PC-9 (cell line): ENCODE measurements at regions not wholly inside any gene's neighbourhood (a gene's known extent, or its start where the extent isn't known, plus 50 kb on each side); places are given as distances from the start of the nearest gene placed in this dataset.
A peak's percentile ranks its signal among the peaks of the same experiment; 100 is the strongest.

Experiments
- BruUV-seq: library from RNA; stranded (reverse); fragments of 400-500 nt; replicated peaks from 2 replicates; lab custom pipeline; 2021; lab: Mats Ljungman, UMichigan
- CTCF ChIA-PET: fragments of 300-600 bp; sonication (Branson Sonifier 250); formaldehyde crosslinking; loops from one replicate; lab custom pipeline; 2022; ENCODE audit warnings: antibody characterized with exemption; lab: Charles Lee
- POLR2A ChIA-PET: fragments of 300-600 bp; sonication (Branson Sonifier 250); formaldehyde crosslinking; loops from one replicate; lab custom pipeline; 2022; ENCODE audit warnings: antibody characterized with exemption; ENCODE audit not compliant: unreplicated experiment; lab: Charles Lee
- DNase-seq, 2 experiments: peaks; one replicate each; pipeline versions ENCODE4 v3.0.0 to v3.0.0-alpha.2; 2015 to 2022; ENCODE audit warnings: mixed read lengths in 1 of 2
- H2AFZ ChIP-seq: fragments of 200-600 bp; sonication (generic); 2 replicates; pipeline ENCODE4 v1.8.1; 2017; ENCODE audit warnings: antibody characterized with exemption
- H3F3A ChIP-seq: fragments of 200-600 bp; sonication (generic); 2 replicates; pipeline ENCODE4 v1.8.1; 2017; ENCODE audit warnings: antibody characterized with exemption, mild to moderate bottlenecking, low read depth; ENCODE audit not compliant: insufficient read depth
- H3K27ac ChIP-seq: fragments of 200-600 bp; sonication (generic); 2 replicates; pipeline ENCODE4 v1.6.1; 2016; ENCODE audit warnings: mixed run types
- H3K27me3 ChIP-seq: fragments of 200-600 bp; sonication (generic); 2 replicates; pipeline ENCODE4 v1.6.1; 2016; ENCODE audit warnings: low read depth, mixed run types; ENCODE audit not compliant: insufficient read depth
- H3K36me3 ChIP-seq: fragments of 200-600 bp; sonication (generic); 2 replicates; pipeline ENCODE4 v1.6.1; 2016; ENCODE audit warnings: low read depth, mixed run types
- H3K4me1 ChIP-seq: fragments of 200-600 bp; sonication (generic); replicated peaks from 2 replicates; pipeline ENCODE4 v1.6.1; 2016; ENCODE audit warnings: mixed run types; ENCODE audit not compliant: insufficient read depth
- H3K4me2 ChIP-seq: fragments of 200-600 bp; sonication (generic); 2 replicates; pipeline ENCODE4 v1.6.1; 2017; ENCODE audit warnings: mixed run types
- H3K4me3 ChIP-seq: fragments of 200-600 bp; sonication (generic); 2 replicates; pipeline ENCODE4 v1.6.1; 2016; ENCODE audit warnings: mixed run types
- H3K79me2 ChIP-seq: fragments of 200-600 bp; sonication (generic); 2 replicates; pipeline ENCODE4 v1.6.1; 2017; ENCODE audit warnings: low read depth, mixed run types
- H3K9me2 ChIP-seq: fragments of 200-600 bp; sonication (generic); 2 replicates; pipeline ENCODE4 v1.8.1; 2017; ENCODE audit warnings: mild to moderate bottlenecking; ENCODE audit not compliant: insufficient read depth
- H3K9me3 ChIP-seq: fragments of 200-600 bp; sonication (generic); 2 replicates; pipeline ENCODE4 v1.8.1; 2016; ENCODE audit warnings: low read depth; ENCODE audit not compliant: insufficient read depth
- H4K20me1 ChIP-seq: fragments of 200-600 bp; sonication (generic); 2 replicates; pipeline ENCODE4 v1.8.1; 2017; ENCODE audit not compliant: insufficient read depth
- EZH2 ChIP-seq: fragments of 200-600 bp; sonication (generic); IDR thresholded peaks from 2 replicates; pipeline ENCODE4 v1.8.0; 2017; ENCODE audit warnings: antibody characterized with exemption, low read depth
- intact Hi-C: fragments of 100-400 bp; cut with micrococcal nuclease; formaldehyde crosslinking; loops from one replicate; pipeline ENCODE4 v1.10.0; 2022; ENCODE audit not compliant: unreplicated experiment
- TF ChIP-seq, protein P1 (sequence below): fragments of 200-600 bp; sonication (generic); conservative IDR thresholded peaks from 2 replicates; pipeline ENCODE4 v1.6.1; 2017; ENCODE audit warnings: mixed run types, antibody characterized with exemption, mild to moderate bottlenecking, moderate library complexity

DNA sequence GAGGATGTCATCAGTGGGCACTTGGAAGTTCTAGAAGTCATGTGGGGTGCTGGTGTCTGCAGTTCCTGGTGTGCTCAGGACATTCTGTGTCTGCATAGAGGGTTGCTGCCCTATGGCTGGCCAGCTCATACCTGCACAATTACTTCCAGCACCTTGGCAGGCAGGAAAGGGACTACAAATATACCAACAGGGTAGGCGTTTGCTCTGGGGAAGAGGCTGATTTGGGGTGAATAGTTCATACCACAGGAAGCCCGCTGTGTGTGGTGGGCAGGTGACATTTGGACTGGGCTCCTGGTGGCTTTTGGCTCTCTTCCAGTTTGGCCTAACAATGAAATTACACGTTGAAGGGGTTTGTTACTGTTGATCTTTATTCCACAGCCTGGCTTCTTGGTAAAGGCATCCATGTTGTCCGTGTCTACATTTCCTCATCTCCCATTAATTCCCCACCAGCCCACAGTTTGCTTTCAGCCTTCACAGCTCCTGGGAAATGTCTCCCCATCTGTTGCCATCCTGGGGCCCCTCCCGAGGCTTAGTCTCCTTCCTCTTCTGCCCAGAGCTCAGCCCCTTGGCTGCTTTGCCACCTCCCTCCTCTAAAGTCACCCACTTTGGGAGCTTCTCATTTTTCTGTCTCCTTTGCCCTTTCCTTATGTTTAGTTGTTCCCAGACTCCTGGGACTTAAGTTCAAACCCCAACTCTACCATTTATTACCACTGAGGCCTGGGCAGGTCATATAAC, 88.1 kb downstream of the RSPH3 start:
- H3K4me3 ChIP-seq = no peak overlapping the region
- H3K36me3 ChIP-seq = no peaks in the 10 kb centered on the region

DNA sequence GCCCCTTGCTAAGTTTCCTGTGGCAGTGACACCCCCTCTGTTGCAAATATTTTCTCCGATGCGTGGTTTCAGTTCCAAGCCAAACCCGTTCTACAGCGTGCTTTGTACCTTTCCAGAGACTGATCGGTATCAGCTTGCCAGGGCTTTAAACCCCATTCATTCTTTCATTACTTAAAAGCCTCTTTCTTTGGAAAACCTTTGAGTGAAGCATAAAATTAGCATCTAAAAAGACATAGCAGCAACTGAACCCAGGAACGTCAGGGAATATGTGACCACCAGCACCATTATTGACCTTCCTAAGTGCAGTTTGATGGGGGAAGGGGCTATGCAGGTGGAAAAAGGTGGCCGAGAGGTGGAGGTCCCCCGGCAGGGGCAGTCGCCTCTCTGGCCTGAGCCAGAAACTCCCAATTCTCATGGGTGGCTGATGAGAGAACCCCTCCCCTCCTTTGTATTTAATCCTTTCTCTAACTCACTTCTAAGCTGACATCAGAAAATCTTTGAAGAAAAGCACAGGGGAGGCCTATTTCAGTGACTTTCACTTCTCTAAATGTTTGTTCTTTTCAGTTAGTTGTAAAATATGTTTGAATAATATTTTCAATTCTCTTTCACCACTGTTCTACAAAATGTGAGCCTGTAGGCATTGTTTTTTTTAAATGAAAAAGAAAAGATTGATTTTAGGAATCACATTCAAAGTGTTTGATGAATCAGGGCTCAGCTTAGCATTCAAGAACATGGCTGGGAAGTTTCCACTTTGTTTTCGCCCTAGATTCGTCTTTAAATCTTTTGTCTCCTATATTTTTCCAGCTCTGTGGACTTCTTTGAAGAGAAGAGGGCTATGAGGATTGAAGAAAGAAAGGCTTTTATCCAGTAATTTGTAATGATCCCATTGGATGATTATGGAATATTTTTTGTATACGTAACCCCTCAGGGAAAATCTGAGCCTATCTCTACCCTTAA, 89.2 kb downstream of the RSPH3 start:
- peaks cover 8% of the 10 kb centered on the region for H3K9me3 ChIP-seq
- 0 out of 2 replicates have a peak, but pooled peaks cover 3% of the 10 kb centered on the region for H3K79me2 ChIP-seq
- no peaks in the 10 kb centered on the region for H3K27me3 ChIP-seq
- ChIA-PET CTCF (interaction anchor here (0.5 kb wide), 1 partner anchor 163 kb away, joined by 3 read pairs; no protein-coding TSS in a partner anchor), POLR2A (interaction anchor here (0.6 to 1.0 kb wide), 4 partner anchors 27 to 193 kb away, joined by 3 to 11 read pairs (median 4); no protein-coding TSS in a partner anchor)
- H3K4me2 ChIP-seq = peak overlapping the region; percentile 92
- peak overlapping the region; percentile 69 for H2AFZ ChIP-seq
- no peaks in the 10 kb centered on the region for H4K20me1 ChIP-seq
- intact Hi-C loops = loop anchor here (1.0 to 10.0 kb wide), 6 partner anchors 22 to 206 kb away; partner anchors contain the start of gene EZR
- no peaks in the 10 kb centered on the region for H3K9me2 ChIP-seq
- H3K36me3 ChIP-seq = no peaks in the 10 kb centered on the region
- peaks cover 38% of the 10 kb centered on the region for H3F3A ChIP-seq
- H3K4me3 ChIP-seq = peak overlapping the region; percentile 51
- no peak for TF ChIP-seq EZH2
- TF ChIP-seq, protein P1, sequence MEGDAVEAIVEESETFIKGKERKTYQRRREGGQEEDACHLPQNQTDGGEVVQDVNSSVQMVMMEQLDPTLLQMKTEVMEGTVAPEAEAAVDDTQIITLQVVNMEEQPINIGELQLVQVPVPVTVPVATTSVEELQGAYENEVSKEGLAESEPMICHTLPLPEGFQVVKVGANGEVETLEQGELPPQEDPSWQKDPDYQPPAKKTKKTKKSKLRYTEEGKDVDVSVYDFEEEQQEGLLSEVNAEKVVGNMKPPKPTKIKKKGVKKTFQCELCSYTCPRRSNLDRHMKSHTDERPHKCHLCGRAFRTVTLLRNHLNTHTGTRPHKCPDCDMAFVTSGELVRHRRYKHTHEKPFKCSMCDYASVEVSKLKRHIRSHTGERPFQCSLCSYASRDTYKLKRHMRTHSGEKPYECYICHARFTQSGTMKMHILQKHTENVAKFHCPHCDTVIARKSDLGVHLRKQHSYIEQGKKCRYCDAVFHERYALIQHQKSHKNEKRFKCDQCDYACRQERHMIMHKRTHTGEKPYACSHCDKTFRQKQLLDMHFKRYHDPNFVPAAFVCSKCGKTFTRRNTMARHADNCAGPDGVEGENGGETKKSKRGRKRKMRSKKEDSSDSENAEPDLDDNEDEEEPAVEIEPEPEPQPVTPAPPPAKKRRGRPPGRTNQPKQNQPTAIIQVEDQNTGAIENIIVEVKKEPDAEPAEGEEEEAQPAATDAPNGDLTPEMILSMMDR = no peak
- peaks cover 46% of the 10 kb centered on the region for H3K4me1 ChIP-seq
- TSS peak; percentile 50 for BruUV-seq
- peak; percentile 63 to 94 for DNase-seq
- peak overlapping the region; percentile 97 for H3K27ac ChIP-seq

More for the DNA sequence above, 88.1 kb downstream of the RSPH3 start:
- BruUV-seq = no TSS peak
- Histone ChIP-seq H2AFZ (peak overlapping the region; percentile 10; the same call in 1 of the 2 replicates), H3F3A (peaks cover 48% of the 10 kb centered on the region), H3K27ac (peak overlapping the region; percentile 97), H3K9me2 (no peaks in the 10 kb centered on the region), H3K9me3 (no peaks in the 10 kb centered on the region), H4K20me1 (no peaks in the 10 kb centered on the region), H3K4me2 (peak overlapping the region; percentile 92), H3K4me1 (peaks cover 52% of the 10 kb centered on the region), H3K27me3 (no peaks in the 10 kb centered on the region), H3K79me2 (0 out of 2 replicates have a peak, but pooled peaks cover 3% of the 10 kb centered on the region)
- peak; percentile 68 to 97 for DNase-seq
- intact Hi-C loops = loop anchor here (2.0 to 10.0 kb wide), 4 partner anchors 23 to 207 kb away; partner anchors contain the start of gene EZR
- POLR2A ChIA-PET = interaction anchor here (0.5 to 0.7 kb wide), 4 partner anchors 14 to 192 kb away, joined by 3 to 16 read pairs (median 4); no protein-coding TSS in a partner anchor
- CTCF ChIA-PET = no interaction called here
- no peak for TF ChIP-seq EZH2
- TF ChIP-seq, protein P1 = no peak

DNA sequence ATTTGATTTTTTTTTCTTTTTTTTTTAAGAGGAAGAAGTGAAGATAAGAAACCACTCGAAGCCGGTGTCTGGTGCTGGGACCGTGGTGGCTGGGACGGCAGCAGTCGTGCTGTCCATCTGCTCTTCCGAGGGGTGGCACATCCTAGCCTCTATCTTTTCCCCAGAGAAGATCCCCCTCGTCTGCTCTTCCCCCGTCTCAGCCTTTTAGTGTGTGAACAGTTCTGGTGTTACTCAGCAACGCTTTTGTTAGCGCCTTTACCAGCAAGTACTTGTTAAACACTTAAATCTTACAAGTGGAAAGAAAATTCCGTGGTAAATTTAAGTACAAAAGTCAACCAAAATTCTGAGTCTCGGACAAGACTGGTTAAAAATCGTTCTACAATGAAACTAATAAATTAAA, 90.1 kb downstream of the RSPH3 start:
- peak overlapping the region; percentile 51; the same call in 1 of the 2 replicates for H3K4me3 ChIP-seq
- TF ChIP-seq, protein P1 = no peak
- TF ChIP-seq EZH2 = no peak
- H3K27ac ChIP-seq = peak overlapping the region; percentile 97
- ChIA-PET CTCF (no interaction called here), POLR2A (interaction anchor here (1.0 kb wide), 1 partner anchor 40 kb away, joined by 11 read pairs; no protein-coding TSS in a partner anchor)
- peak overlapping the region; percentile 92 for H3K4me2 ChIP-seq
- H3K79me2 ChIP-seq = 0 out of 2 replicates have a peak, but pooled peaks cover 3% of the 10 kb centered on the region
- peaks cover 17% of the 10 kb centered on the region for H3K9me3 ChIP-seq
- H4K20me1 ChIP-seq = no peaks in the 10 kb centered on the region
- peak overlapping the region; percentile 69 for H2AFZ ChIP-seq
- TSS peak; percentile 94 for BruUV-seq
- no peak for DNase-seq
- no peaks in the 10 kb centered on the region for H3K36me3 ChIP-seq
- peaks cover 37% of the 10 kb centered on the region for H3F3A ChIP-seq
- H3K9me2 ChIP-seq = no peaks in the 10 kb centered on the region
- H3K27me3 ChIP-seq = no peaks in the 10 kb centered on the region
- intact Hi-C loops = loop anchor here (1.0 to 10.0 kb wide), 6 partner anchors 21 to 205 kb away; partner anchors contain the start of gene EZR
- peaks cover 46% of the 10 kb centered on the region for H3K4me1 ChIP-seq
